ENCODE measurements at regions not wholly inside any gene's neighbourhood (a gene's known extent, or its start where the extent isn't known, plus 50 kb on each side); places are given as distances from the start of the nearest gene placed in this dataset.

DNA sequence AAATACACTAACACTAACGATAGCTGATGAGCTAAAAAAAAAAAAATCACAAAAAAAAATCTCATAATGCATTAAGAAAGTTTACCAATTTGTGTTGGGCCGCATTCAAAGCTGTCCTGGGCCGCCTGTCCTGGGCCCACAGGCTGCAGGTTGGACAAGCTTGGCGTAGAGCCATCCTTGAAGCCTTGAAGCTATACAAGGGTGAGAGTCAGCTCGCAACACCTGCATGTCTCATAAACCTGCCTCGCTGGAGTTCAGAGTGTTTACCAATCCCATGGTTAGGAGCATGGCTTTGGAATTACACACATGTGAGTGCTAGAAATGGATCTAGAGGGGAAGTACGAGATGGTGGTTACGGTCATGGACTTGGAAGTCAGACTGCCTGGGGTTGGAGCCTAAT lies 453.7 kb downstream of the INSC start:
- TF ChIP-seq, protein P1, sequence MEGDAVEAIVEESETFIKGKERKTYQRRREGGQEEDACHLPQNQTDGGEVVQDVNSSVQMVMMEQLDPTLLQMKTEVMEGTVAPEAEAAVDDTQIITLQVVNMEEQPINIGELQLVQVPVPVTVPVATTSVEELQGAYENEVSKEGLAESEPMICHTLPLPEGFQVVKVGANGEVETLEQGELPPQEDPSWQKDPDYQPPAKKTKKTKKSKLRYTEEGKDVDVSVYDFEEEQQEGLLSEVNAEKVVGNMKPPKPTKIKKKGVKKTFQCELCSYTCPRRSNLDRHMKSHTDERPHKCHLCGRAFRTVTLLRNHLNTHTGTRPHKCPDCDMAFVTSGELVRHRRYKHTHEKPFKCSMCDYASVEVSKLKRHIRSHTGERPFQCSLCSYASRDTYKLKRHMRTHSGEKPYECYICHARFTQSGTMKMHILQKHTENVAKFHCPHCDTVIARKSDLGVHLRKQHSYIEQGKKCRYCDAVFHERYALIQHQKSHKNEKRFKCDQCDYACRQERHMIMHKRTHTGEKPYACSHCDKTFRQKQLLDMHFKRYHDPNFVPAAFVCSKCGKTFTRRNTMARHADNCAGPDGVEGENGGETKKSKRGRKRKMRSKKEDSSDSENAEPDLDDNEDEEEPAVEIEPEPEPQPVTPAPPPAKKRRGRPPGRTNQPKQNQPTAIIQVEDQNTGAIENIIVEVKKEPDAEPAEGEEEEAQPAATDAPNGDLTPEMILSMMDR (IDR thresholded peaks at IDR 0.05) = no peak
- TF ChIP-seq POLR2A (IDR thresholded peaks at IDR 0.05) = no peak
